ENCODE measurements at regions not wholly inside any gene's neighbourhood (a gene's known extent, or its start where the extent isn't known, plus 50 kb on each side); places are given as distances from the start of the nearest gene placed in this dataset.

DNA sequence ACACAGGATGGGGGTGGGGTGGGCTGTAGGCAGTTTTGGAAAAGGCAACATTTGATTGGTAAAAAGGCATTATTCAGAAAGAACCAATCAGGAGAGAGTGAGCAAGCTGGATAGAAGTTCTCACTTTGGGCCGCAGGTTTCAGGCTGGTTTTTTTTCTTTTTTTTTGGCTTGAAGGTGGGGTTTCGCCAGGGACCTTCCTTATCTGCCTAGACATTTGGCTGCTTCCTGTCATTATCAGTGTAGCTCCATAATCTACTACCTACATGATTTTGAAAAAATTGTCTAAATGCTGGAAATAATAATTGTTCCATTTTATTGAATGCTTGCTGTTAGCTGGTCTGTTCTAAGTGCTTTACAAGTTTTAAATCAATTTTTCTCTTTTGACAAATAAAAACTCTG lies 649.0 kb downstream of the TMTC2 start:
- no peak for DNase-seq (ENCODE audit: extremely low spot score)
- ChIA-PET POLR2A (no interaction called here), CTCF (no interaction called here)
- TF ChIP-seq FOXM1 (IDR thresholded peaks at IDR 0.05; ENCODE audit: borderline replicate concordance) (no peak), LEF1 (IDR thresholded peaks at IDR 0.05; ENCODE audit: borderline replicate concordance) (no peak), BHLHE40 (IDR thresholded peaks at IDR 0.05; ENCODE audit: borderline replicate concordance) (no peak), SUZ12 (IDR thresholded peaks at IDR 0.05) (no peak), TARDBP (IDR thresholded peaks at IDR 0.05) (no peak), SP1 (IDR thresholded peaks at IDR 0.05) (no peak), FOXK2 (IDR thresholded peaks at IDR 0.05) (no peak), ARNT (IDR thresholded peaks at IDR 0.05) (no peak), ZNF384 (IDR thresholded peaks at IDR 0.05) (no peak), NFRKB (IDR thresholded peaks at IDR 0.05) (no peak), ELF4 (IDR thresholded peaks at IDR 0.05) (no peak), HDGF (IDR thresholded peaks at IDR 0.05; ENCODE audit: borderline replicate concordance) (no peak), CTBP1 (IDR thresholded peaks at IDR 0.05; ENCODE audit: borderline replicate concordance) (no peak), L3MBTL2 (conservative IDR thresholded peaks at IDR 0.05) (no peak), FOXA1 (IDR thresholded peaks at IDR 0.05) (no peak)
- TF ChIP-seq, protein P1, sequence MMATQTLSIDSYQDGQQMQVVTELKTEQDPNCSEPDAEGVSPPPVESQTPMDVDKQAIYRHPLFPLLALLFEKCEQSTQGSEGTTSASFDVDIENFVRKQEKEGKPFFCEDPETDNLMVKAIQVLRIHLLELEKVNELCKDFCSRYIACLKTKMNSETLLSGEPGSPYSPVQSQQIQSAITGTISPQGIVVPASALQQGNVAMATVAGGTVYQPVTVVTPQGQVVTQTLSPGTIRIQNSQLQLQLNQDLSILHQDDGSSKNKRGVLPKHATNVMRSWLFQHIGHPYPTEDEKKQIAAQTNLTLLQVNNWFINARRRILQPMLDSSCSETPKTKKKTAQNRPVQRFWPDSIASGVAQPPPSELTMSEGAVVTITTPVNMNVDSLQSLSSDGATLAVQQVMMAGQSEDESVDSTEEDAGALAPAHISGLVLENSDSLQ (IDR thresholded peaks at IDR 0.05), result no peak

DNA sequence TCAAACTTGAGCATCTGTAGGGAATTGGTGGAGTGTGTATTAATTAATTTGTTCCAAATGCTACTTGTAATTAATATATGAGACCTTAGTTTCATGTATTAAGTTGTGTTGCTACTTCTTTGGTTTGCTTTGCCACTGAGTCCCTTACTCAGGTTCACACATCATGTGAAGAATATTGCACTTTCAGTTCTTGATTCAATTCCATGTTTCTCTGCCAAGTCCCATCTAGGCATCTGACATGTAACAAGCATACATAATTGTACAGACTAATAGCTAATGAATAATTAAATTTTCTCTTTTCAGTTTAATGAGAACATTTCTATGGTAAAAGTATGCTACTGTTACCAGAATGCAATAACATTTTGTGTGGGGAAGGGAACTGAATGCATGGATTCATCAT lies 640.0 kb downstream of the TMTC2 start:
- no peak for TF ChIP-seq TARDBP (IDR thresholded peaks at IDR 0.05)
- TF ChIP-seq ARNT (IDR thresholded peaks at IDR 0.05), result no peak
- no peak for TF ChIP-seq FOXK2 (IDR thresholded peaks at IDR 0.05)
- TF ChIP-seq ZNF384 (IDR thresholded peaks at IDR 0.05), result no peak
- TF ChIP-seq FOXM1 (IDR thresholded peaks at IDR 0.05; ENCODE audit: borderline replicate concordance), result no peak
- TF ChIP-seq SP1 (IDR thresholded peaks at IDR 0.05), result no peak
- no peak for TF ChIP-seq LEF1 (IDR thresholded peaks at IDR 0.05; ENCODE audit: borderline replicate concordance)
- TF ChIP-seq BHLHE40 (IDR thresholded peaks at IDR 0.05; ENCODE audit: borderline replicate concordance), result no peak
- TF ChIP-seq SUZ12 (IDR thresholded peaks at IDR 0.05), result no peak
- no peak for TF ChIP-seq ELF4 (IDR thresholded peaks at IDR 0.05)
- TF ChIP-seq L3MBTL2 (conservative IDR thresholded peaks at IDR 0.05), result no peak
- TF ChIP-seq HDGF (IDR thresholded peaks at IDR 0.05; ENCODE audit: borderline replicate concordance), result no peak
- TF ChIP-seq CTBP1 (IDR thresholded peaks at IDR 0.05; ENCODE audit: borderline replicate concordance), result no peak
- no peak for TF ChIP-seq NFRKB (IDR thresholded peaks at IDR 0.05)
- ChIA-PET CTCF (no interaction called here), POLR2A (no interaction called here)
- DNase-seq (ENCODE audit: extremely low spot score), result no peak

DNA sequence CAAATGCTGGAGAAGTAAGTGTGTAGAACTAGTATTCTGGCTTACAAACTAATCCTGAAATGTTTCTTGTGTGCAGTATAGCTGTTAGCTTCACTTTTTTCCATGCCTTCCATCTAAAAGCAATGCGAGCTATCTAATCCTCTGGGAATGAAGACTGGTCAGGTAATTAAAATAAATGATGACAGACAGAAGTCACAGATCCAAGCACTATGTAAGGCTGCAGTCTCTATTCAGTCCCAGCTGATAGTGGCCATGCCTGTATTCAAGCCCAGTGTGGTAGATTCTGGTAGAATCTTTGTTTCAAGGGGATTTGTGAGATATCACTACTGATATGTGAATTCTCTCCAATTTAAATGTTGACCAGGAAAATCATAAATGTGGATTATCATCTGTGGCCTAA lies 637.2 kb downstream of the TMTC2 start:
- POLR2A ChIA-PET, result no interaction called here
- TF ChIP-seq TARDBP (IDR thresholded peaks at IDR 0.05) (no peak), NFRKB (IDR thresholded peaks at IDR 0.05) (no peak), BHLHE40 (IDR thresholded peaks at IDR 0.05; ENCODE audit: borderline replicate concordance) (no peak), CTBP1 (IDR thresholded peaks at IDR 0.05; ENCODE audit: borderline replicate concordance) (no peak), FOXK2 (IDR thresholded peaks at IDR 0.05) (no peak), SUZ12 (IDR thresholded peaks at IDR 0.05) (no peak), LEF1 (IDR thresholded peaks at IDR 0.05; ENCODE audit: borderline replicate concordance) (no peak), HDGF (IDR thresholded peaks at IDR 0.05; ENCODE audit: borderline replicate concordance) (no peak), SP1 (IDR thresholded peaks at IDR 0.05) (no peak), FOXM1 (IDR thresholded peaks at IDR 0.05; ENCODE audit: borderline replicate concordance) (no peak), ZNF384 (IDR thresholded peaks at IDR 0.05) (no peak)
- TF ChIP-seq, protein P1 (IDR thresholded peaks at IDR 0.05), result no peak
- CTCF ChIA-PET, result no interaction called here
- no peak for DNase-seq (ENCODE audit: extremely low spot score)

DNA sequence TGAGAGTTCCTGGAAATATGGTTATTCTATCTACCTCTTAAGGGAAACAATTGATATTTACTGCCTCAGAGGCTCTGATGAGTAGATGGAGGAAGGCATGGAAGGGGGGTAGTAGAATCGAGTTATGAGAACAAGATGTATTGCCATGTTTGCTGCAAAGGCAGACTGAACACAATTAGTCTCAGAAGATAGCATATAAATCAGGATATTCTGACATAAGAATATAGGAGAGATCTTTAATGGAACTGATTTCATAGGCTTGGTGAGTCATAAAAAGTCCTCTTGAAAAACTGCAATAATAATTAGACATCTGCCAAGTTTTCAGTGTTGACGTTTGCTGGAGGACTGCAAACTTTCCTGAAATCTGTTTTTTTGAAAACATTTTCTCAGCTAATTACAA lies 636.1 kb downstream of the TMTC2 start:
- ChIA-PET POLR2A (no interaction called here), CTCF (no interaction called here)
- DNase-seq (ENCODE audit: extremely low spot score), result no peak
- TF ChIP-seq SP1 (IDR thresholded peaks at IDR 0.05) (no peak), FOXM1 (IDR thresholded peaks at IDR 0.05; ENCODE audit: borderline replicate concordance) (no peak), BHLHE40 (IDR thresholded peaks at IDR 0.05; ENCODE audit: borderline replicate concordance) (no peak), ARNT (IDR thresholded peaks at IDR 0.05) (no peak), L3MBTL2 (conservative IDR thresholded peaks at IDR 0.05) (no peak), HDGF (IDR thresholded peaks at IDR 0.05; ENCODE audit: borderline replicate concordance) (no peak)
- TF ChIP-seq, protein P1 (IDR thresholded peaks at IDR 0.05), result no peak

DNA sequence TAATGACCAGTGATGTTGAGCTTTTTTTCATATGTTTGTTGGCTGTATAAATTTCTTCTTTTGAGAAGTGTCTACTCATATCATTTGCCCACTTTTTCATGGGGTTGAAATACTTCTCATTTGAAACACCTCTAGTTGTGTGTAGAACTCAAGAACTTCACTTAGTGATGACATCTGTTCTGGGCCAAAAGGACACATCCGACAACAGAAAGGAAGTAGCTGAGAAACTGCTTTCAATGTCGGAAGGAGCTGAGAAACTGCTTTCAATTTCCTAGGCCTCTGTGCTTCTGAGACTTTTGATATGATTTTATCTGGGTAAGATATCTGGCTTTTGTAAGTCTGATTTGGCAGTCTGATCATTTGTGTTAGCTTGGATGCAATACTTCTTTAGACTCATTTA lies 635.3 kb downstream of the TMTC2 start:
- TF ChIP-seq CTBP1 (IDR thresholded peaks at IDR 0.05; ENCODE audit: borderline replicate concordance) (no peak), TARDBP (IDR thresholded peaks at IDR 0.05) (no peak), BHLHE40 (IDR thresholded peaks at IDR 0.05; ENCODE audit: borderline replicate concordance) (no peak), ZNF384 (IDR thresholded peaks at IDR 0.05) (no peak), FOXK2 (IDR thresholded peaks at IDR 0.05) (no peak), FOXA1 (IDR thresholded peaks at IDR 0.05) (no peak), HDGF (IDR thresholded peaks at IDR 0.05; ENCODE audit: borderline replicate concordance) (no peak), SUZ12 (IDR thresholded peaks at IDR 0.05) (no peak), FOXM1 (IDR thresholded peaks at IDR 0.05; ENCODE audit: borderline replicate concordance) (no peak), SP1 (IDR thresholded peaks at IDR 0.05) (no peak)
- TF ChIP-seq, protein P1 (IDR thresholded peaks at IDR 0.05), result no peak
- DNase-seq (ENCODE audit: extremely low spot score), result no peak
- ChIA-PET CTCF (no interaction called here), POLR2A (no interaction called here)

DNA sequence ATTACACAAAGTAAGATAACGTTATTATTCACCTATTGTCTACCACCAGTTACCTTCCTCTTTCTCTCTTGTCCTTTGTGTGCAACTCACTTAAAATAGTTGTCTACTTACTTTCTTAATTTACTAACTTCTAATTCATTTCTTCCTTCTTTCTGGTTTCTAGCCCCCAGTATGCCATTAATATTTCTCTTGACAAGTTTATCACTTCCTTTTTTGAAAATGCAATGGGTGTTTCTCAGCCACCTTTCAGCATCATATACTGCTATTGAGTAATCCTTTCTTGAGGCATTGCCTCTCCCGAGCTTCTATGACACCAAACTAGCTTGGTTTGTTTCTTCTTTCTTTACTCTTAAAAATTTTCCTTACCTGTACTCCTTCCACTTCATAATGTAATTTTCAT lies 633.6 kb downstream of the TMTC2 start:
- no peak for TF ChIP-seq FOXA1 (IDR thresholded peaks at IDR 0.05)
- TF ChIP-seq TARDBP (IDR thresholded peaks at IDR 0.05), result no peak
- TF ChIP-seq ELF4 (IDR thresholded peaks at IDR 0.05), result no peak
- ChIA-PET CTCF (no interaction called here), POLR2A (no interaction called here)
- no peak for DNase-seq (ENCODE audit: extremely low spot score)
